Pons (tissue), 1 donor: ENCODE measurements at regions not wholly inside any gene's neighbourhood (a gene's known extent, or its start where the extent isn't known, plus 50 kb on each side); places are given as distances from the start of the nearest gene placed in this dataset.
A peak's percentile ranks its signal among the peaks of the same experiment; 100 is the strongest.
"Not testable (repeated sequence)": the region's sequence is repeated elsewhere in the genome, so short reads cannot be mapped to it uniquely, and the experiment has no call there.

ENCODE experiments used
- DNase-seq: peaks from one replicate; pipeline ENCODE4 v3.0.0-alpha.2; 2016; ENCODE audit warnings: low spot score

DNA sequence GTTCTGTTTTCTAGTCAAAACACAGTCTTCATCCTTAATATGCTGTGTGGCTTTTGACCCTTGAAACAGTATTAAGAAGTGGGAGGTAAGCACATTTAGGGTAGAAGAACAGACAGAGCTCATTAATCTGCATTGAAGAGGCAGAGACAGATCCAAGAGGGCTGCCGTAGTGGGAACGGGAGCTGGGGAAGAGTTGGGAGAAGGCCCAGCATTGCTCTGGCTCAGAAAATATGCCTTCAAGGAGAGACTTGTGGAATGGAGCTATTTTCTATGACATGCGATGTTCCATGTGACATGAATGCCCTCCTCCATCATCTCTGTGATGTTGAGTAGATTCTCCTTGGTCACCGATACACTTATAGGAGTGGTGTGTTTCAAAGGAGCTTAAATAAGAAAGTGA lies 273.3 kb upstream of the BOD1L1 start:
- DNase-seq = no peak

DNA sequence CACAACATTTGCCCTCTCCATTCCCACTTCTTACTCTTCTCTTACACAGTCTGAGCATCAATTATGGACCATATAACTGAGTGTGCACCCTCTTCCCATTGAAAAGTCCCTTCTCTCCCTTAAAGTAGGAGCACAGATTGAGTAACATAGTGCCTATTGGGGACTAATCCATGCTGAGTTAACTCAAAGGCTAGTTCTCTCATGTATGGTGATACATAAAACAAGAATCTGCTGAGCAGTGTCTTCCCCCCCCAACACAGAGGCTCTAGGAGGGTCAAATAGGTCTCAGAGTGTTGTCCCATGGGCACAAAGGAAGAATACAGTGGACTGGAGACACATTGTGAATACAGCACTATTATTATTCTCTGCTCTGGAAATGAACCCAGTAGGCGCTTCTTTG lies 274.6 kb upstream of the BOD1L1 start:
- DNase-seq = no peak

- DNase-seq = no peak
These were observed 275.5 kb upstream of the BOD1L1 start for GRCh38 chr4:13903061-13903460.

DNA sequence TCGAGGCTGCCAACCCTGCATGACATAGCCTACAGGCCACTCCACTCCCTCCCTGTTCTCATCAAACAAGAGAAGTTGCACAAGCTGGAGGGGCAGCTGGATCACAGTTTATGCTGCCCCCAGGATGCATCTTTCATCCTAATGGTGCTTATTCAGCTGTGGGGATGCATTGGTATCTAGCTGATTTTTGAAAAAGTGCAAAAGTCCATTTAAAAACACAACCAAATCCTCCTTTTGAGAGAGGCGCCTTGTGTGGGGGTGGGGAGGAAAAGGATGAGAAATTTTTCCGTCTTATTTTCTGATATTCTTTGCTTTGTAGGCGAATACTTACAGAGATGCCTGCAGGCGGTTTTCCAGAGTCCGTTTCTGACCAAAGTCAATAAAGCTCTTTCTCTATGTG lies 276.4 kb upstream of the BOD1L1 start:
- DNase-seq = no peak

DNA sequence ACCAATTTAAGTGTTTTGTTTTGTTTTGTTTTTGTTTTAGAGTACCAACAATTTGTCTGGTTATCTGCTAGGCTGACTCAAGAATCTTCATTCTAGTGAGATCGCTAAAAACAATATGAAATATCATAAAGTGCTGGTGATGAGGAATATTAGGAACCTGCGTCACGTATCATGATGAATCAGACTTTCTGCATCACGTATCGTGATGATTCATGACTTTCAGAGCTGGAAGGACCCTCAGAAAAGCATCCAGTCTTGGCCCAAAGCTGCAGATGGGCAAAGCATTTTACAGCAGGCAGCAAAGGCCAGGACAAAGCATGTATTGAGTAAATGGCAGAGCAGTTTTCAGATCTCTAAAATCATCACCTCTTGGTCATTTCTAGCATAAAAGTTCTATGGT lies 278.0 kb upstream of the BOD1L1 start:
- no peak for DNase-seq

GRCh38 chr4:13906727-13907126 lies 279.2 kb upstream of the BOD1L1 start:
- no peak for DNase-seq

DNA sequence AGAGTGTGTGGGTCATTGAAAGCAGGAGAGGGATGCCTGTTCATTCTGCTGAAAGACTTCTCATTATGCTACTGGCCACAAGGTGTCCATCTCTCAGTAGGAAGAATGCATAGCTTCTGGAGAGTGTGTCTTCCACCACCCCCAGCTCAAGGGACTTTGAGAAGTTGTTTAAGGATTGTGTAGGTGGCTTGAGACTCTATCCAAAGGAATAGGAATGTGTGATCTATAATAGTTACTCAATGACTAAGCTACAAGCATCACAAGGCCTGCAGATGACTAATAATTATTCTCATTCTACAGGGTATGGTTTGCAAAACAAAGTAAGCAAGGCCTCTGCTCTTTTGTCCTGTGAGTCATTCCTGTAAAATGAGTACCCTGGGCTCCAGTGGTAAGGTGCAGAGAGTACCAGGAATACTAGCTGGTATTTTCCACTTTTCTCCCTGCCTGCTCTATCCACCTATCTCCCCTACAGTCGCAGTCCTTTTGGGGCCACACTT lies 279.8 kb upstream of the BOD1L1 start:
- peak; percentile 8 for DNase-seq

DNA sequence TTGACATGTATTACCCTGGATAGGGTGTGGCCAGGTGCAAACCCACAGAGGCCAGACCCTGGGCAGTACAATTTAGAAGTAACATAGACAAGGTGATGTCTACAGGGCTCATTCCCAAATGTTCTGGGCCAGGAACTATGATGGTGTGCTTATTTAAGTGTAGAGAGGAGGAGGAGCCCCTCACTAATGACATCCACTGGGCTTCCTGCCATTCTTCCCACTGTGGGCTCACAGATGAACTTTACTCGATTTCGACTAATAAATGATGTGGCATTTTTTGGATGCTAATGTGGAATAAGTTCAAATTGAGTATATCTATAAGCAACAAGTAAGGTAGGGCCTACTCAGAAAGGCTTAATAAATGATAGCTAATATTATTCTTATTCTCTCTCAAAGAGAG lies 280.9 kb upstream of the BOD1L1 start:
- DNase-seq = no peak

- DNase-seq = no peak
These were observed 283.0 kb upstream of the BOD1L1 start for GRCh38 chr4:13910556-13910955.

GRCh38 chr4:13911256-13911655 lies 283.7 kb upstream of the BOD1L1 start:
- no peak for DNase-seq

DNA sequence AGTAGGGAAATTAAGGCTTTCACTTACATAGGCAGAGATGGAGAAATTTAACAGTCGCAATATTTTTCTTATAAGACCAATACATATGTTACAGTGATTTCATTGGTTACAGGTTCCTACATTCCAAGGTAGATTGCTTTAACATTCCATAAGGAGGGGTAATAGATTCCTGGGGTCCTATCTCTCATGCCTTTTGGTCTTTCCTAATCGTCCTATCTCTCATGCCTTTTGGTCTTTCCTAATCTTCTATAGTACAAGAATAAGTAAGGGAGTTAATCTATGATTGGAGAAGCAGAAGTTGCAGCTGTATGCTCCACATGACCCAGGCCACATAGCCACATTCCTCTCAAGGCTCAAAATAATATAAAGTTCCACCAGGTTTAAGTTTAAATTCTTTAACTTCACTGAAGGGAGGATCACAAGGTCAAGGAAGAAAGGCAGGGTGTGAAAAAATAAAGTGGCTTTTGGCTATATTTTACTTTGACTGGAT lies 285.0 kb upstream of the BOD1L1 start:
- no peak for DNase-seq

GRCh38 chr4:13912966-13913365 lies 285.4 kb upstream of the BOD1L1 start:
- DNase-seq = no peak

GRCh38 chr4:13917015-13917414 lies 289.5 kb upstream of the BOD1L1 start:
- DNase-seq = no peak

DNA sequence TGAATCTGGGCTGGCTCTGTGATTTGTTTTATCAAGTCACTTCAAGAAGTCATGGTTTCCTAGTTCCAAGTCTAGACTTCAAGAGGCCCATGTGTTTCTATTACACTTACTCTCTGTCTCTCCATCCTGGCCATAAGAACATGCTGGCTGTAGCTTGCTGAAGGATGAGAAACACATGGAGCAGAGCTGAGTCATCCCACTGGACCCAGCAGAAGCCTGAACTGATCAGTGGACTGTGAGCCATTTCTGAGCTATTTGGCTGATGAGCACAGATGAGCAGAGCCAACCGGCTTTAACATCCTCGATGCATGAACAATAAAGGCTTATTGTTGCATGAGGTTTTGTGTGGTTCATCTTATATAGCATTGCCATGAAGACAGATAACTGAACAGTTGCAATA lies 290.6 kb upstream of the BOD1L1 start:
- no peak for DNase-seq

GRCh38 chr4:13918991-13919441 lies 291.5 kb upstream of the BOD1L1 start:
- no peak for DNase-seq

- no peak for DNase-seq
These were observed 292.8 kb upstream of the BOD1L1 start for GRCh38 chr4:13920111-13920875.

- no peak for DNase-seq
These were observed 293.4 kb upstream of the BOD1L1 start for GRCh38 chr4:13920901-13921300.

DNA sequence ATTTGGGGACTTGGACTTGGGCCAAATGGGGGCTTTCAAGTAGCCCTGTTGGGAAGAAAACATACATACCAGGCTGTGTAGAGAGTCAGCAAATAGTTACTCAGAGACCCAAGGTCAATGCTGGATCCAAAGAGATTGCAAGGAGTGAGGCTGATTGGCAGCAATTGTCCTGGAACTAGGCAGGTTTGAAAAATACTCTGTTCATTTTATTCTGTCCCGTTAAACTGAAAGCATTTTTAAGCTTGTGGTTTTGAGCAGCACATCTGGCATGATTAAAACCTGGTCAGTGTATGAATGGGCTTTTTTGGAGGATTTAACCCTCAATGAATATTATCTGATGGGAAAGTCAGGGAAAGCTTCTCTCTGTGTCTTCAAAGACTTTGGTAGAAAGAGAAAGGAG lies 294.3 kb upstream of the BOD1L1 start:
- DNase-seq = no peak

DNA sequence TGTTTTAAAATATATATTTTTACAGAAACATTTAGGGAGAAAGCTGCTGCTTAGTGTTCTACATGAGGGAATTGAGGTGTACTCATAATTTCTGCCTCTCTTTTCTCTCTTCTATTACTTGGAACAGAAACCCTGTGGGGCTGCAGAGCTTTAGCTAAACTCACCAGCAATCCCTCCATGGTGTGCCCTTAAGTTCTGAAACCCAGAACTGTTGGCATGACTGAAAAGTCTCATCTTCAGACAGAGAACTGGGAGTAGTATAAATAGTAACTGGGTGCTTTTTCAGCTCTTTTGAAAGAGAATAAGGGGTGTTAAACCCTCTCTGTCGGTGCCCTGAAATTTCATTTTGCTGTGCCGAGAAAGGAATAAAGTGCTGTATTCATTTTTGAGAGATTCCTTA lies 294.9 kb upstream of the BOD1L1 start:
- no peak for DNase-seq

DNA sequence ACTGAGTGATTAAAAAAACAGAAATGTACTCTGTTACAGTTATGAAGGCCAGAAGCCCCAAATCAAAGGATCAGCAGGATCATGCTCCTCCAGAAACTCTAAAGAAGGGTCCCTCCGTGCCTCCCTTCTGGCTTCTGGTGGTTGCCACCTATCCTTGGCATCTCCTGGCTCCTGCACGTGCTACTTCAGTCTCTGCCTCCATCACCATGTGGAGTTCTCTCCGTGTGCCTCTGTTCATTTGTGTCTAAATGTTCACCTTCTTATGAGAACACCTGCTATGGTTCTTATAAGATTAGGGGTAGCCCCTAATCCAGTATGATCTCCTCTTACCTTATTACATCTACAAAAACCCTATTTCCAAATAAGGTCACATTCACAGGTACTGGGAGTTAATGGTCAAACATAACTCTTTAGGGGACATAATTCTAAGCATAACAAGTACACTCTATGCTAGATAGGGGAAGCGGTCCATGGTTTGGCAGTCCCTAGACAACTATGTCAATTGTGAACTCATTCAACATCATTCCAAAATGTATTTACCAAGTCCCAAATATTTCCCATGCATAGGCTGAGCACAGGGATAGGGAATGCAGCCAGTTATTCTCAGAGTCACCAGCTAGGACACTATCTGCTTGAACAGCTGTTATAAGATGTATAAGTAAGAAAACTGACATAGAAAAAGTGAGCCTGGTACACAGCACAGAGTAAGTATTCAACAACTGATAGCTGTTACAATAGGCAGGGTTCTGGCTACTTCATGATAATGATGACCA lies 295.5 kb upstream of the BOD1L1 start:
- no peak for DNase-seq

- DNase-seq = not testable (repeated sequence)
These were observed 297.4 kb upstream of the BOD1L1 start for GRCh38 chr4:13924900-13925299.

- no peak for DNase-seq
These were observed 300.7 kb upstream of the BOD1L1 start for GRCh38 chr4:13928214-13928613.

DNA sequence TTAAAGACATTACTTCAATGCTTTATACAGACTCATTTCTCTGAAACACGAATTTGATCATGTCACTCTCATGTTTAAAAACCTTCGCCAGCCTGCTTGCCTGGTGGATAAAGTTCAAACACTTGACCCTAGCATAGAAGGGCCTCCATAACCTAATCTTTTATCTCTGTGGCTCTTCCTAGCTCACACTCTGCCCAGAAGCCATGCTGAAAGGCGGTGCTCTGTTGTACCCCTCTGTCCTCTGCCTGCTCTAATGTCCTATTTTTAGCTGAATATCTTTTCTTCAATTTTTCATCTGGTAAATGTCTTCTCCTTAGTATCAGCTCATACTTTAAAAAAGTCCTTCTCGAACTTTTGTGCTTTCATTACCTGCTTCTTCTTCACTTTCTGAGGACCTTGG lies 302.6 kb upstream of the BOD1L1 start:
- no peak for DNase-seq
